PFSK-1 (cell line): ENCODE measurements at regions not wholly inside any gene's neighbourhood (a gene's known extent, or its start where the extent isn't known, plus 50 kb on each side); places are given as distances from the start of the nearest gene placed in this dataset.

Source experiments
- REST ChIP-seq, 2 experiments: IDR thresholded peaks; 2 replicates each; pipeline versions ENCODE4 v1.6.1 to v1.8.0; 2011 to 2012; ENCODE audit warnings: low read depth in 2 of 2, low read length in 2 of 2, control low read depth in 1 of 2, inconsistent platforms in 1 of 2, mild to moderate bottlenecking in 1 of 2, moderate library complexity in 1 of 2; ENCODE audit not compliant: insufficient read depth in 1 of 2
- SIN3A ChIP-seq: IDR thresholded peaks from 2 replicates; pipeline ENCODE4 v1.6.1; 2012; ENCODE audit warnings: mild to moderate bottlenecking, low read length, moderate library complexity, borderline replicate concordance; ENCODE audit not compliant: insufficient read depth

GRCh38 chr6:21383450-21384085 lies 210.0 kb upstream of the SOX4 start:
- TF ChIP-seq REST (IDR thresholded peaks at IDR 0.05; ENCODE audit: insufficient read depth in 1 of 2, low read depth in 2 of 2, low read length in 2 of 2) (no peak), SIN3A (no peak)
